IMR-90 (cell line): ENCODE measurements at regions not wholly inside any gene's neighbourhood (a gene's known extent, or its start where the extent isn't known, plus 50 kb on each side); places are given as distances from the start of the nearest gene placed in this dataset.

ENCODE experiments used
- ATAC-seq: fragments of 200-7000 bp; cut with Tn5 transposase; 2 replicates; pipeline ENCODE4 v1.9.1; 2020; ENCODE audit warnings: low read depth, mild to moderate bottlenecking, moderate library complexity
- BruUV-seq: library from RNA; stranded (reverse); fragments of 400-500 nt; replicated peaks from 2 replicates; lab custom pipeline; 2021; lab: Mats Ljungman, UMichigan
- CTCF ChIA-PET: fragments of 300-600 bp; formaldehyde crosslinking; extraction: SDS; loops from one replicate; lab custom pipeline; 2021; ENCODE audit warnings: antibody characterized with exemption; lab: Yijun Ruan, JAX
- POLR2A ChIA-PET: fragments of 300-600 bp; sonication (Branson Sonifier 250); formaldehyde crosslinking; loops from one replicate; lab custom pipeline; 2022; ENCODE audit warnings: antibody characterized with exemption; ENCODE audit not compliant: unreplicated experiment; lab: Charles Lee
- DNase-seq: peaks from one replicate; pipeline ENCODE4 v3.0.0; 2013
- H2AFZ ChIP-seq: replicated peaks from 2 replicates; pipeline ENCODE3; 2013; ENCODE audit warnings: low read length, mild to moderate bottlenecking; ENCODE audit not compliant: poor library complexity
- H2AK5ac ChIP-seq: 2 replicates; pipeline ENCODE4 v1.6.1; 2013; ENCODE audit warnings: low read depth, low read length, inconsistent platforms
- H2AK9ac ChIP-seq: replicated peaks from 2 replicates; pipeline ENCODE3; 2013; ENCODE audit warnings: mild to moderate bottlenecking, low read depth, low read length, moderate library complexity; ENCODE audit not compliant: poor library complexity
- H2BK120ac ChIP-seq: 2 replicates; pipeline ENCODE4 v1.6.1; 2013; ENCODE audit warnings: low read depth, low read length, inconsistent platforms
- H2BK15ac ChIP-seq: 3 replicates; pipeline ENCODE4 v1.6.1; 2013; ENCODE audit warnings: low read depth, low read length, inconsistent platforms
- H2BK20ac ChIP-seq: 2 replicates; pipeline ENCODE4 v1.6.1; 2013; ENCODE audit warnings: low read depth, mild to moderate bottlenecking, inconsistent platforms, low read length, moderate library complexity
- H2BK5ac ChIP-seq: 2 replicates; pipeline ENCODE4 v1.6.1; 2013; ENCODE audit warnings: mild to moderate bottlenecking, low read depth, low read length, inconsistent platforms; ENCODE audit not compliant: poor library complexity, severe bottlenecking
- H3K14ac ChIP-seq: replicated peaks from 2 replicates; pipeline ENCODE4 v1.6.1; 2013; ENCODE audit warnings: low read depth, low read length, inconsistent platforms
- H3K18ac ChIP-seq: 2 replicates; pipeline ENCODE4 v1.6.1; 2013; ENCODE audit warnings: low read depth, low read length, control low read depth
- H3K23ac ChIP-seq: 2 replicates; pipeline ENCODE4 v1.6.1; 2013; ENCODE audit warnings: low read depth, low read length, inconsistent platforms
- H3K27ac ChIP-seq: 2 replicates; pipeline ENCODE4 v1.5.1; 2013; ENCODE audit warnings: mild to moderate bottlenecking, control low read depth, low read length; ENCODE audit not compliant: insufficient read depth
- H3K27me3 ChIP-seq: 2 replicates; pipeline ENCODE4 v1.6.1; 2013; ENCODE audit warnings: low read length; ENCODE audit not compliant: control insufficient read depth, insufficient read depth
- H3K36me3 ChIP-seq: 2 replicates; pipeline ENCODE4 v1.6.1; 2013; ENCODE audit warnings: low read length, mixed read lengths; ENCODE audit not compliant: control insufficient read depth, insufficient read depth
- H3K4ac ChIP-seq: 2 replicates; pipeline ENCODE4 v1.6.1; 2013; ENCODE audit warnings: low read depth, low read length, inconsistent platforms
- H3K4me1 ChIP-seq: 2 replicates; pipeline ENCODE4 v1.6.1; 2013; ENCODE audit warnings: low read length, mixed read lengths; ENCODE audit not compliant: control insufficient read depth, insufficient read depth
- H3K4me2 ChIP-seq: 2 replicates; pipeline ENCODE4 v1.6.1; 2013; ENCODE audit warnings: low read depth, mild to moderate bottlenecking, control low read depth, low read length, moderate library complexity
- H3K4me3 ChIP-seq: 2 replicates; pipeline ENCODE4 v1.5.1; 2013; ENCODE audit warnings: low read depth, mild to moderate bottlenecking, control low read depth, low read length, moderate library complexity; ENCODE audit not compliant: insufficient read depth
- H3K56ac ChIP-seq: 2 replicates; pipeline ENCODE4 v1.6.1; 2013; ENCODE audit warnings: low read length, inconsistent platforms; ENCODE audit not compliant: insufficient read depth; ENCODE audit errors: extremely low read depth
- H3K79me1 ChIP-seq, 2 experiments: 2 replicates each; pipeline ENCODE4 v1.6.1; 2013; ENCODE audit warnings: low read length in 2 of 2, inconsistent platforms in 1 of 2, low read depth in 1 of 2
- H3K9ac ChIP-seq: 2 replicates; pipeline ENCODE4 v1.6.1; 2013; ENCODE audit warnings: low read depth, low read length, control low read depth
- H3K9me1 ChIP-seq: 2 replicates; pipeline ENCODE4 v1.6.1; 2013; ENCODE audit warnings: low read length, inconsistent platforms; ENCODE audit not compliant: insufficient read depth
- H3K9me3 ChIP-seq: 2 replicates; pipeline ENCODE4 v1.6.1; 2013; ENCODE audit warnings: low read length; ENCODE audit not compliant: control insufficient read depth, insufficient read depth
- H4K20me1 ChIP-seq: 2 replicates; pipeline ENCODE4 v1.6.1; 2013; ENCODE audit warnings: low read length, inconsistent platforms; ENCODE audit not compliant: insufficient read depth
- H4K5ac ChIP-seq: 2 replicates; pipeline ENCODE4 v1.6.1; 2013; ENCODE audit warnings: mild to moderate bottlenecking, low read depth, low read length, control low read depth
- H4K8ac ChIP-seq, 2 experiments: 2 replicates each; pipeline ENCODE4 v1.6.1; 2013; ENCODE audit warnings: low read depth in 2 of 2, low read length in 2 of 2, control low read depth in 1 of 2, inconsistent platforms in 1 of 2
- H4K91ac ChIP-seq: 2 replicates; pipeline ENCODE4 v1.6.1; 2013; ENCODE audit warnings: low read depth, low read length, inconsistent platforms; ENCODE audit not compliant: insufficient read depth
- CEBPB ChIP-seq: IDR thresholded peaks from 2 replicates; pipeline ENCODE4 v1.6.1; 2012; ENCODE audit warnings: low read depth, low read length, improper control_type of control experiment
- CTCF ChIP-seq: conservative IDR thresholded peaks from 2 replicates; pipeline ENCODE4 v1.5.1; 2012; ENCODE audit warnings: mild to moderate bottlenecking, low read depth, low read length, improper control_type of control experiment
- ELK1 ChIP-seq: fragments of 150-350 bp; IDR thresholded peaks from 2 replicates; pipeline ENCODE4 v1.6.1; 2016; ENCODE audit warnings: low read depth, mild to moderate bottlenecking, low read length, moderate library complexity, borderline replicate concordance
- FOS ChIP-seq: fragments of 150-350 bp; IDR thresholded peaks from 2 replicates; pipeline ENCODE4 v1.6.1; 2016; ENCODE audit warnings: low read depth, low read length
- MAFK ChIP-seq: IDR thresholded peaks from 2 replicates; pipeline ENCODE4 v1.6.1; 2012; ENCODE audit warnings: low read depth, low read length, improper control_type of control experiment
- MXI1 ChIP-seq: IDR thresholded peaks from 2 replicates; pipeline ENCODE4 v1.6.1; 2012; ENCODE audit warnings: low read depth, mild to moderate bottlenecking, low read length, moderate library complexity, borderline replicate concordance
- POLR2A ChIP-seq: IDR thresholded peaks from 2 replicates; pipeline ENCODE4 v1.6.1; 2012; ENCODE audit warnings: mild to moderate bottlenecking, low read depth, low read length
- WGBS, 2 experiments: methylation state at CpG; one replicate each; pipeline versions ENCODE4 v1.1.5 to v1.1.7; 2013; ENCODE audit warnings: missing lambda C conversion rate in 2 of 2; ENCODE audit not compliant: insufficient read length in 1 of 2; ENCODE audit errors: extremely low coverage in 2 of 2; 5-methylcytosine and 5-hydroxymethylcytosine counted together
- dilution Hi-C: fragments of 300-500 bp; cut with HindIII; formaldehyde crosslinking; loops from one replicate; pipeline ENCODE4 v1.14.3; 2018; ENCODE audit warnings: low sequenced_read_pairs; ENCODE audit not compliant: unreplicated experiment
- in situ Hi-C: fragments of 300-500 bp; cut with MboI; formaldehyde crosslinking; loops from 3 replicates; pipeline ENCODE4 v1.14.3; 2019; ENCODE audit warnings: low sequenced_read_pairs, inconsistent platforms, mixed read lengths
- intact Hi-C: fragments of 100-400 bp; cut with micrococcal nuclease; formaldehyde crosslinking; loops from 2 replicates; pipeline ENCODE4 v1.10.0; 2022

GRCh38 chr10:58106211-58107035, 161.3 kb downstream of the IPMK start:
- H3K4me1 ChIP-seq = no peaks in the 10 kb centered on the region
- H4K20me1 ChIP-seq = no peaks in the 10 kb centered on the region
- no peak overlapping the region for H3K4me2 ChIP-seq
- no peaks in the 10 kb centered on the region for H3K9me1 ChIP-seq
- intact Hi-C loops (no loop called here), dilution Hi-C loops (no loop called here), in situ Hi-C loops (no loop called here)
- H3K36me3 ChIP-seq = no peaks in the 10 kb centered on the region
- no peak overlapping the region for H3K9ac ChIP-seq
- ATAC-seq = no peak
- no peaks in the 10 kb centered on the region for H3K79me1 ChIP-seq
- no peak for DNase-seq
- H2AK5ac ChIP-seq = no peak overlapping the region
- H4K8ac ChIP-seq = no peak overlapping the region
- no peaks in the 10 kb centered on the region for H3K9me3 ChIP-seq
- no peak overlapping the region for H4K91ac ChIP-seq
- CTCF ChIA-PET = no interaction called here
- H2AFZ ChIP-seq = no peak overlapping the region
- H2BK120ac ChIP-seq = no peak overlapping the region
- no peak overlapping the region for H2AK9ac ChIP-seq
- 89% methylated on average over 25 of the region's 40 CpGs; no CpG with 5 or more reads in 1 of the 2 experiments for WGBS, 2 experiments
- H4K5ac ChIP-seq = no peak overlapping the region
- no peak overlapping the region for H3K4me3 ChIP-seq
- no peak overlapping the region for H2BK5ac ChIP-seq
- no peak overlapping the region for H3K18ac ChIP-seq
- H3K23ac ChIP-seq = no peak overlapping the region
- no TSS peak for BruUV-seq
- no peak overlapping the region for H3K27ac ChIP-seq
- no peak overlapping the region for H2BK20ac ChIP-seq
- H3K27me3 ChIP-seq = no peaks in the 10 kb centered on the region
- no peak overlapping the region for H3K14ac ChIP-seq
- H2BK15ac ChIP-seq = no peak overlapping the region
- TF ChIP-seq POLR2A (no peak), ELK1 (no peak), CTCF (no peak), FOS (no peak), CEBPB (0 out of 2 replicates have a peak, but pooled peaks have one; percentile 25), MXI1 (no peak), MAFK (no peak)
- no peak overlapping the region for H3K56ac ChIP-seq
- H3K4ac ChIP-seq = no peak overlapping the region
- POLR2A ChIA-PET = no interaction called here
